HCT116 (cell line): ENCODE measurements at regions not wholly inside any gene's neighbourhood (a gene's known extent, or its start where the extent isn't known, plus 50 kb on each side); places are given as distances from the start of the nearest gene placed in this dataset.

Experiments
- ATAC-seq: fragments of 200-7000 bp; cut with Tn5 transposase; 2 replicates; pipeline ENCODE4 v1.9.1; 2020; ENCODE audit warnings: mild to moderate bottlenecking, moderate library complexity
- BruUV-seq: library from RNA; stranded (reverse); fragments of 400-500 nt; replicated peaks from 2 replicates; lab custom pipeline; 2021; lab: Mats Ljungman, UMichigan
- CTCF ChIA-PET: fragments of 300-600 bp; sonication (Branson Sonifier 250); formaldehyde crosslinking; loops from one replicate; lab custom pipeline; 2021; ENCODE audit warnings: antibody characterized with exemption; lab: Charles Lee
- POLR2A ChIA-PET: fragments of 300-600, 350-600 bp; sonication (Branson Sonifier 250); formaldehyde crosslinking; loops from one replicate; lab custom pipeline; 2021; ENCODE audit warnings: antibody characterized with exemption; lab: Charles Lee
- RAD21 ChIA-PET, 2 experiments: fragments of 300-600 bp; sonication (Branson Sonifier 250); formaldehyde crosslinking; loops; one replicate each; lab custom pipeline; 2023; ENCODE audit warnings: low total read pairs in 2 of 2; ENCODE audit not compliant: uncharacterized antibody in 2 of 2, unreplicated experiment in 2 of 2, low non-redundant PET in 1 of 2; lab: Charles Lee
- DNase-seq: peaks from one replicate; pipeline ENCODE4 v3.0.0-alpha.2; 2010; ENCODE audit warnings: low read depth, low spot score
- H2AFZ ChIP-seq: fragments of 200-600 bp; shearing (Covaris generic), sonication (generic); 2 replicates; pipeline ENCODE4 v1.6.1; 2017; ENCODE audit warnings: low read depth, mixed run types, mixed read lengths, antibody characterized with exemption, low read length; ENCODE audit not compliant: poor library complexity, severe bottlenecking
- H3K27ac ChIP-seq: 2 replicates; pipeline ENCODE4 v1.5.1; 2012; ENCODE audit warnings: low read depth, low read length
- H3K27me3 ChIP-seq: fragments of 200-600 bp; sonication (generic); 2 replicates; pipeline ENCODE4 v1.6.1; 2016; ENCODE audit warnings: mixed run types, low read length, mixed read lengths; ENCODE audit not compliant: insufficient read depth
- H3K36me3 ChIP-seq, 2 experiments: fragments of 200-500 bp in 1 of 2; fragments of 200-600 bp in 1 of 2; sonication (Bioruptor generic) in 1 of 2; sonication (generic) in 1 of 2; 2 replicates each; pipeline versions ENCODE4 v1.5.1 to v1.6.1; 2014 to 2016; ENCODE audit warnings: low read length in 2 of 2, inconsistent platforms in 1 of 2, mixed read lengths in 1 of 2, mixed run types in 1 of 2; ENCODE audit not compliant: insufficient read depth in 2 of 2, control insufficient read depth in 1 of 2
- H3K4me1 ChIP-seq, 2 experiments: fragments of 200-600 bp in 1 of 2; sonication (generic) in 1 of 2; 2 replicates each; pipeline versions ENCODE4 v1.5.1 to v1.6.1; 2012 to 2017; ENCODE audit warnings: low read length in 2 of 2, inconsistent platforms in 1 of 2, mild to moderate bottlenecking in 1 of 2, mixed read lengths in 1 of 2, mixed run types in 1 of 2, moderate library complexity in 1 of 2; ENCODE audit not compliant: insufficient read depth in 2 of 2, control insufficient read depth in 1 of 2
- H3K4me2 ChIP-seq: fragments of 200-600 bp; sonication (generic); 2 replicates; pipeline ENCODE4 v1.6.1; 2017; ENCODE audit warnings: mixed run types, low read length, mixed read lengths
- H3K4me3 ChIP-seq, 2 experiments: fragments of 200-600 bp in 1 of 2; sonication (generic) in 1 of 2; replicated peaks in 1 of 2; 2 replicates each; pipeline ENCODE4 v1.5.1; 2011 to 2016; ENCODE audit warnings: low read length in 2 of 2, control low read depth in 1 of 2, low read depth in 1 of 2, mild to moderate bottlenecking in 1 of 2, mixed read lengths in 1 of 2, mixed run types in 1 of 2
- H3K79me2 ChIP-seq: fragments of 200-600 bp; sonication (generic); 2 replicates; pipeline ENCODE4 v1.6.1; 2017; ENCODE audit warnings: mild to moderate bottlenecking, mixed run types, low read length, moderate library complexity, mixed read lengths; ENCODE audit not compliant: insufficient read depth
- H3K9ac ChIP-seq: fragments of 200-600 bp; sonication (generic); 2 replicates; pipeline ENCODE4 v1.6.1; 2016; ENCODE audit warnings: low read length, mixed read lengths
- H3K9me2 ChIP-seq: fragments of 200-600 bp; sonication (generic), shearing (Covaris generic); 2 replicates; pipeline ENCODE4 v1.6.1; 2017; ENCODE audit warnings: mixed run types, mild to moderate bottlenecking, moderate library complexity; ENCODE audit not compliant: insufficient read depth
- H3K9me3 ChIP-seq, 2 experiments: fragments of 200-500 bp in 1 of 2; fragments of 200-600 bp in 1 of 2; sonication (Bioruptor generic) in 1 of 2; sonication (generic) in 1 of 2; 2 replicates each; pipeline ENCODE4 v1.6.1; 2014 to 2017; ENCODE audit warnings: low read length in 2 of 2, mixed read lengths in 2 of 2, inconsistent platforms in 1 of 2, low read depth in 1 of 2, mild to moderate bottlenecking in 1 of 2, mixed run types in 1 of 2, moderate library complexity in 1 of 2; ENCODE audit not compliant: control insufficient read depth in 1 of 2, insufficient read depth in 1 of 2
- H4K20me1 ChIP-seq: fragments of 200-600 bp; sonication (generic), shearing (Covaris generic); 2 replicates; pipeline ENCODE4 v1.6.1; 2017; ENCODE audit warnings: mixed run types, mild to moderate bottlenecking, moderate library complexity; ENCODE audit not compliant: insufficient read depth
- CBX3 ChIP-seq: IDR thresholded peaks from 2 replicates; pipeline ENCODE4 v1.6.1; 2012; ENCODE audit warnings: low read depth
- CEBPB ChIP-seq: IDR thresholded peaks from 2 replicates; pipeline ENCODE4 v1.6.1; 2012; ENCODE audit warnings: low read depth
- EGR1 ChIP-seq: IDR thresholded peaks from 2 replicates; pipeline ENCODE4 v1.6.1; 2012; ENCODE audit warnings: low read depth
- ELF1 ChIP-seq: IDR thresholded peaks from 2 replicates; pipeline ENCODE4 v1.6.1; 2012; ENCODE audit warnings: low read depth, borderline replicate concordance
- EZH2phosphoT487 ChIP-seq: fragments of 200-600 bp; IDR thresholded peaks from 2 replicates; pipeline ENCODE4 v1.6.1; 2018; ENCODE audit warnings: antibody characterized with exemption, borderline replicate concordance
- JUND ChIP-seq: IDR thresholded peaks from 2 replicates; pipeline ENCODE4 v1.6.1; 2012
- POLR2A ChIP-seq: IDR thresholded peaks from 2 replicates; pipeline ENCODE4 v1.7.0; 2011; ENCODE audit warnings: borderline replicate concordance; ENCODE audit not compliant: insufficient read depth, insufficient read length; ENCODE audit errors: extremely low read depth
- POLR2AphosphoS5 ChIP-seq: IDR thresholded peaks from 2 replicates; pipeline ENCODE4 v1.6.1; 2011; ENCODE audit warnings: mild to moderate bottlenecking, low read depth, low read length, moderate library complexity
- SIN3A ChIP-seq: IDR thresholded peaks from 2 replicates; pipeline ENCODE4 v1.6.1; 2012; ENCODE audit warnings: low read depth
- SP1 ChIP-seq: IDR thresholded peaks from 2 replicates; pipeline ENCODE4 v1.6.1; 2012; ENCODE audit warnings: low read depth
- SRF ChIP-seq: IDR thresholded peaks from 2 replicates; pipeline ENCODE4 v1.6.1; 2012; ENCODE audit warnings: low read depth
- TCF7L2 ChIP-seq: IDR thresholded peaks from 2 replicates; pipeline ENCODE4 v1.7.0; 2011; ENCODE audit warnings: borderline replicate concordance, inconsistent platforms; ENCODE audit not compliant: insufficient read depth, insufficient read length; ENCODE audit errors: extremely low read depth
- YY1 ChIP-seq: IDR thresholded peaks from 2 replicates; pipeline ENCODE4 v1.6.1; 2011; ENCODE audit warnings: low read length, low read depth, moderate library complexity, mild to moderate bottlenecking; ENCODE audit not compliant: insufficient replicate concordance; ENCODE audit errors: extremely low read depth
- ZFX ChIP-seq: fragments of 450-650 bp; IDR thresholded peaks from 2 replicates; pipeline ENCODE4 v1.6.1; 2017
- ZNF274 ChIP-seq: fragments of 200-500 bp; sonication (Bioruptor generic); IDR thresholded peaks from 2 replicates; pipeline ENCODE4 v1.6.1; 2014; ENCODE audit warnings: mild to moderate bottlenecking, low read depth, low read length, inconsistent platforms
- intact Hi-C: fragments of 100-400 bp; cut with micrococcal nuclease; formaldehyde crosslinking; loops from 2 replicates; pipeline ENCODE4 v1.10.0; 2022
- TF ChIP-seq, protein P1 (sequence below), 3 experiments: fragments of 200-600 bp in 1 of 3; sonication (generic) in 1 of 3; IDR thresholded peaks in 2 of 3; conservative IDR thresholded peaks in 1 of 3; 2 replicates each; pipeline ENCODE4 v1.5.1; 2012 to 2017; ENCODE audit warnings: low read depth in 2 of 3, low read length in 2 of 3, antibody characterized with exemption in 1 of 3, borderline replicate concordance in 1 of 3, control low read depth in 1 of 3, mild to moderate bottlenecking in 1 of 3, mixed read lengths in 1 of 3, mixed run types in 1 of 3, moderate library complexity in 1 of 3; ENCODE audit not compliant: insufficient read depth in 1 of 3
- TF ChIP-seq, protein P2 (sequence below): IDR thresholded peaks from 2 replicates; pipeline ENCODE4 v1.6.1; 2012; ENCODE audit warnings: low read depth
- TF ChIP-seq, protein P3 (sequence below): IDR thresholded peaks from 2 replicates; pipeline ENCODE4 v1.6.1; 2011; ENCODE audit warnings: mild to moderate bottlenecking, low read length, moderate library complexity; ENCODE audit not compliant: insufficient replicate concordance; ENCODE audit errors: extremely low read depth
- TF ChIP-seq, protein P4 (sequence below): IDR thresholded peaks from 2 replicates; pipeline ENCODE4 v1.6.1; 2012
- TF ChIP-seq, protein P5 (sequence below): IDR thresholded peaks from 2 replicates; pipeline ENCODE4 v1.6.1; 2012

DNA sequence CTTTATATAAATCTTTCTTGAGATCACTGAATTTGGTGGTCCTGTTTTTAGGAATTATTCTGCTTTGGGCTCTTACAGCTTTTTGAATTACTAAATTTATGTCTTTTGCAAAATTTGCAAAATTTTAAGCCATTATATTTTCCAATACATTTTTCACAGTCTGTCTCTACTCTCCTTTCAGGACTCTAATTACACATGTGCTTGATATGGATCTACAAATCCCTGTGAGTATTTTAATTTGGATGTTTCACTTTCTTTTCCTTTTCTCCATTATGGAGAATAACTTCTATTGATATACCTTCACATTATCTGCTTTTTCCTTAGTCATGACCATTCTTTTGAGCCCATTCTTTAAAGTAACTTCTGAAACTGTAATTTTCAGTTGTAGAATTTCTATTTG is 315.4 kb downstream of the DCAF12L2 start:
- BruUV-seq: no TSS peak
- no peak overlapping the region for H3K9ac ChIP-seq
- ChIA-PET CTCF (no interaction called here), POLR2A (no interaction called here), RAD21 (no interaction called here)
- no peaks in the 10 kb centered on the region for H3K4me1 ChIP-seq
- H3K9me2 ChIP-seq: no peaks in the 10 kb centered on the region
- ATAC-seq (no peak), DNase-seq (no peak)
- no peaks in the 10 kb centered on the region for H3K9me3 ChIP-seq
- H3K27ac ChIP-seq: no peak overlapping the region
- no peak overlapping the region for H3K4me3 ChIP-seq
- H4K20me1 ChIP-seq: no peaks in the 10 kb centered on the region
- no peaks in the 10 kb centered on the region for H3K27me3 ChIP-seq
- H3K79me2 ChIP-seq: no peaks in the 10 kb centered on the region
- intact Hi-C loops: no loop called here
- TF ChIP-seq, protein P1, sequence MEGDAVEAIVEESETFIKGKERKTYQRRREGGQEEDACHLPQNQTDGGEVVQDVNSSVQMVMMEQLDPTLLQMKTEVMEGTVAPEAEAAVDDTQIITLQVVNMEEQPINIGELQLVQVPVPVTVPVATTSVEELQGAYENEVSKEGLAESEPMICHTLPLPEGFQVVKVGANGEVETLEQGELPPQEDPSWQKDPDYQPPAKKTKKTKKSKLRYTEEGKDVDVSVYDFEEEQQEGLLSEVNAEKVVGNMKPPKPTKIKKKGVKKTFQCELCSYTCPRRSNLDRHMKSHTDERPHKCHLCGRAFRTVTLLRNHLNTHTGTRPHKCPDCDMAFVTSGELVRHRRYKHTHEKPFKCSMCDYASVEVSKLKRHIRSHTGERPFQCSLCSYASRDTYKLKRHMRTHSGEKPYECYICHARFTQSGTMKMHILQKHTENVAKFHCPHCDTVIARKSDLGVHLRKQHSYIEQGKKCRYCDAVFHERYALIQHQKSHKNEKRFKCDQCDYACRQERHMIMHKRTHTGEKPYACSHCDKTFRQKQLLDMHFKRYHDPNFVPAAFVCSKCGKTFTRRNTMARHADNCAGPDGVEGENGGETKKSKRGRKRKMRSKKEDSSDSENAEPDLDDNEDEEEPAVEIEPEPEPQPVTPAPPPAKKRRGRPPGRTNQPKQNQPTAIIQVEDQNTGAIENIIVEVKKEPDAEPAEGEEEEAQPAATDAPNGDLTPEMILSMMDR (IDR thresholded peaks at IDR 0.05 in 2 of 3, conservative IDR thresholded peaks at IDR 0.05 in 1 of 3; ENCODE audit: borderline replicate concordance in 1 of 3, insufficient read depth in 1 of 3, low read depth in 2 of 3, low read length in 2 of 3): no peak
- TF ChIP-seq, protein P2, sequence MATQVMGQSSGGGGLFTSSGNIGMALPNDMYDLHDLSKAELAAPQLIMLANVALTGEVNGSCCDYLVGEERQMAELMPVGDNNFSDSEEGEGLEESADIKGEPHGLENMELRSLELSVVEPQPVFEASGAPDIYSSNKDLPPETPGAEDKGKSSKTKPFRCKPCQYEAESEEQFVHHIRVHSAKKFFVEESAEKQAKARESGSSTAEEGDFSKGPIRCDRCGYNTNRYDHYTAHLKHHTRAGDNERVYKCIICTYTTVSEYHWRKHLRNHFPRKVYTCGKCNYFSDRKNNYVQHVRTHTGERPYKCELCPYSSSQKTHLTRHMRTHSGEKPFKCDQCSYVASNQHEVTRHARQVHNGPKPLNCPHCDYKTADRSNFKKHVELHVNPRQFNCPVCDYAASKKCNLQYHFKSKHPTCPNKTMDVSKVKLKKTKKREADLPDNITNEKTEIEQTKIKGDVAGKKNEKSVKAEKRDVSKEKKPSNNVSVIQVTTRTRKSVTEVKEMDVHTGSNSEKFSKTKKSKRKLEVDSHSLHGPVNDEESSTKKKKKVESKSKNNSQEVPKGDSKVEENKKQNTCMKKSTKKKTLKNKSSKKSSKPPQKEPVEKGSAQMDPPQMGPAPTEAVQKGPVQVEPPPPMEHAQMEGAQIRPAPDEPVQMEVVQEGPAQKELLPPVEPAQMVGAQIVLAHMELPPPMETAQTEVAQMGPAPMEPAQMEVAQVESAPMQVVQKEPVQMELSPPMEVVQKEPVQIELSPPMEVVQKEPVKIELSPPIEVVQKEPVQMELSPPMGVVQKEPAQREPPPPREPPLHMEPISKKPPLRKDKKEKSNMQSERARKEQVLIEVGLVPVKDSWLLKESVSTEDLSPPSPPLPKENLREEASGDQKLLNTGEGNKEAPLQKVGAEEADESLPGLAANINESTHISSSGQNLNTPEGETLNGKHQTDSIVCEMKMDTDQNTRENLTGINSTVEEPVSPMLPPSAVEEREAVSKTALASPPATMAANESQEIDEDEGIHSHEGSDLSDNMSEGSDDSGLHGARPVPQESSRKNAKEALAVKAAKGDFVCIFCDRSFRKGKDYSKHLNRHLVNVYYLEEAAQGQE: no peak
- TF ChIP-seq POLR2AphosphoS5 (no peak), ZNF274 (no peak), CBX3 (no peak), TCF7L2 (no peak), EZH2phosphoT487 (no peak), POLR2A (no peak), YY1 (no peak), SIN3A (no peak), ELF1 (no peak), JUND (no peak), SRF (no peak), CEBPB (no peak), EGR1 (no peak), ZFX (no peak), SP1 (no peak)
- TF ChIP-seq, protein P3, sequence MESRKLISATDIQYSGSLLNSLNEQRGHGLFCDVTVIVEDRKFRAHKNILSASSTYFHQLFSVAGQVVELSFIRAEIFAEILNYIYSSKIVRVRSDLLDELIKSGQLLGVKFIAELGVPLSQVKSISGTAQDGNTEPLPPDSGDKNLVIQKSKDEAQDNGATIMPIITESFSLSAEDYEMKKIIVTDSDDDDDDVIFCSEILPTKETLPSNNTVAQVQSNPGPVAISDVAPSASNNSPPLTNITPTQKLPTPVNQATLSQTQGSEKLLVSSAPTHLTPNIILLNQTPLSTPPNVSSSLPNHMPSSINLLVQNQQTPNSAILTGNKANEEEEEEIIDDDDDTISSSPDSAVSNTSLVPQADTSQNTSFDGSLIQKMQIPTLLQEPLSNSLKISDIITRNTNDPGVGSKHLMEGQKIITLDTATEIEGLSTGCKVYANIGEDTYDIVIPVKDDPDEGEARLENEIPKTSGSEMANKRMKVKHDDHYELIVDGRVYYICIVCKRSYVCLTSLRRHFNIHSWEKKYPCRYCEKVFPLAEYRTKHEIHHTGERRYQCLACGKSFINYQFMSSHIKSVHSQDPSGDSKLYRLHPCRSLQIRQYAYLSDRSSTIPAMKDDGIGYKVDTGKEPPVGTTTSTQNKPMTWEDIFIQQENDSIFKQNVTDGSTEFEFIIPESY: no peak
- TF ChIP-seq, protein P4, sequence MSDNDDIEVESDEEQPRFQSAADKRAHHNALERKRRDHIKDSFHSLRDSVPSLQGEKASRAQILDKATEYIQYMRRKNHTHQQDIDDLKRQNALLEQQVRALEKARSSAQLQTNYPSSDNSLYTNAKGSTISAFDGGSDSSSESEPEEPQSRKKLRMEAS: no peak
- TF ChIP-seq, protein P5, sequence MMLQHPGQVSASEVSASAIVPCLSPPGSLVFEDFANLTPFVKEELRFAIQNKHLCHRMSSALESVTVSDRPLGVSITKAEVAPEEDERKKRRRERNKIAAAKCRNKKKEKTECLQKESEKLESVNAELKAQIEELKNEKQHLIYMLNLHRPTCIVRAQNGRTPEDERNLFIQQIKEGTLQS: no peak
- H2AFZ ChIP-seq: no peak overlapping the region
- H3K4me2 ChIP-seq: no peak overlapping the region
- H3K36me3 ChIP-seq: no peaks in the 10 kb centered on the region
